ENCODE measurements at regions not wholly inside any gene's neighbourhood (a gene's known extent, or its start where the extent isn't known, plus 50 kb on each side); places are given as distances from the start of the nearest gene placed in this dataset.
"Not testable (repeated sequence)": the region's sequence is repeated elsewhere in the genome, so short reads cannot be mapped to it uniquely, and the experiment has no call there.

DNA sequence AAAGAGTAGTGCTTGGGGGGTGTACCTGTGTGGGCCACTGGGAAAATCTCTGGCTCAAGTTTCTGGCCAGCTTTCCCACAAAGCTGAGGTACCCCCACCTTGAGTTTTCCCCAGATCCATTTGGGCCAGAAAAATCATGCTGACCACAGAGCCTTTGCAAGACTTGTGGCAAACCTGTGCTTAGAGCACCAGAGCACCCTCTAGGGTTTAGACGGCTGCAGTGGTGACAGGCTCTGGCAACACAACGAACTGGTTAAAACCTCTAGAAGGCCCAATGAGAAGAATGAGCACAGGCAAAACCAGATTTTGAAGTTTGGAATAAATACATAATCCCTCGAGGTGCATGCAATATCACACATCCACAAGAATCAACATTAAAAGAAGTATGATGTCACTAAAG lies 290.7 kb upstream of the FOLH1 start:
- TF ChIP-seq, protein P1, sequence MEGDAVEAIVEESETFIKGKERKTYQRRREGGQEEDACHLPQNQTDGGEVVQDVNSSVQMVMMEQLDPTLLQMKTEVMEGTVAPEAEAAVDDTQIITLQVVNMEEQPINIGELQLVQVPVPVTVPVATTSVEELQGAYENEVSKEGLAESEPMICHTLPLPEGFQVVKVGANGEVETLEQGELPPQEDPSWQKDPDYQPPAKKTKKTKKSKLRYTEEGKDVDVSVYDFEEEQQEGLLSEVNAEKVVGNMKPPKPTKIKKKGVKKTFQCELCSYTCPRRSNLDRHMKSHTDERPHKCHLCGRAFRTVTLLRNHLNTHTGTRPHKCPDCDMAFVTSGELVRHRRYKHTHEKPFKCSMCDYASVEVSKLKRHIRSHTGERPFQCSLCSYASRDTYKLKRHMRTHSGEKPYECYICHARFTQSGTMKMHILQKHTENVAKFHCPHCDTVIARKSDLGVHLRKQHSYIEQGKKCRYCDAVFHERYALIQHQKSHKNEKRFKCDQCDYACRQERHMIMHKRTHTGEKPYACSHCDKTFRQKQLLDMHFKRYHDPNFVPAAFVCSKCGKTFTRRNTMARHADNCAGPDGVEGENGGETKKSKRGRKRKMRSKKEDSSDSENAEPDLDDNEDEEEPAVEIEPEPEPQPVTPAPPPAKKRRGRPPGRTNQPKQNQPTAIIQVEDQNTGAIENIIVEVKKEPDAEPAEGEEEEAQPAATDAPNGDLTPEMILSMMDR (IDR thresholded peaks at IDR 0.05; ENCODE audit: insufficient read depth, low read depth, low read length, missing control alignments) = no peak
- H3K4me3 ChIP-seq (ENCODE audit: low read length) = no peak overlapping the region

DNA sequence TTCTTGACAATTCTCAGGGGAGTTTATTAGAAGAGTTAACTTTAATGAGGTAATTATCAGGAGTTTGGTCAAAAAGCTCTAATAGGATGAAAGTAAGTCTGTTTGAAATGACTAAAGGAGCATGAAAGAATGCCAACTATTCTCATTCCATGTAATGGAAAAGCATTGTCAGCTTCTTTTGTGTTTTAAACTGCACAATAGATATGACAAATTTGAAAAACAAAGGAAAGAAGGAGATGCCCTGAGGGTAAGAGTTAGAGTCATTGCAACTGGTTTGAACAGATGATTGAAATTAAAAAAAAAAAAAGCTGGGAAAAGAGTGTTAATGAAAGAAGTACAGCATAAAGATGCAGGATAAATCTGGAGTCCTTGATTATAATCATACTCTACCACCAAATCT lies 296.8 kb upstream of the FOLH1 start:
- no peak overlapping the region for H3K4me3 ChIP-seq (ENCODE audit: low read length)
- TF ChIP-seq, protein P1 (IDR thresholded peaks at IDR 0.05; ENCODE audit: insufficient read depth, low read depth, low read length, missing control alignments) = no peak
- peak; percentile 10 for DNase-seq (ENCODE audit: low read depth)

More for the DNA sequence above, 290.7 kb upstream of the FOLH1 start:
- DNase-seq (ENCODE audit: low read depth) = no peak

DNA sequence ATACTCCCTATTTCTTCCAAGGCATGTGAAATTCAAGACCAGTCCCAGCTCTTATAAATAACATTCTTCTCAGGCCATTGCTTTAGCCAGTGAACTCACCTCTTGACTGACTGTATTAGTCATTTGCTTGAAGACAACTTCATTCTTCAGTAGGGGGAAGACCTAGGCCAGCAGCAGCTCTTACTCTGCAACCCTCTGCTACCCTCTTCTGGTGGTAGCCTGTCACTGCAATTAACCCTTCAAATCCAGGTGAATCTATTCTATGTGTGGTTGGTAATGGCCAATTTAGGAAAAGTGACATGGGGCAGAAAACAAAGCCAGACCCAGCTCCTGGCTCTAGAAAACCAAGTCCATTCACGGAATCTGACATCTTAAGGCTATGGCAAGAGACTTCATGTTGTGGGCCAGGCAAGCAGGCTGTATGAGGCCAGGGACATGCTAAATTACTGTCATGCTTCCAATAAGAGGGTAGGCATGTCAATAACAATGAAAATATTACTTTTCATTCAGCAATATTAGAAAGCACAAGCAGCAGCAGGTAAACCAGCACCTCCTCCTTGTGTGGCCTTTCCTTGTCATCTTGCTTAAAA lies 317.9 kb upstream of the FOLH1 start:
- H3K4me3 ChIP-seq (ENCODE audit: low read length) = not testable (repeated sequence)
- TF ChIP-seq, protein P1 (IDR thresholded peaks at IDR 0.05; ENCODE audit: insufficient read depth, low read depth, low read length, missing control alignments) = peak; percentile 59
- peak; percentile 48 for DNase-seq (ENCODE audit: low read depth)

DNA sequence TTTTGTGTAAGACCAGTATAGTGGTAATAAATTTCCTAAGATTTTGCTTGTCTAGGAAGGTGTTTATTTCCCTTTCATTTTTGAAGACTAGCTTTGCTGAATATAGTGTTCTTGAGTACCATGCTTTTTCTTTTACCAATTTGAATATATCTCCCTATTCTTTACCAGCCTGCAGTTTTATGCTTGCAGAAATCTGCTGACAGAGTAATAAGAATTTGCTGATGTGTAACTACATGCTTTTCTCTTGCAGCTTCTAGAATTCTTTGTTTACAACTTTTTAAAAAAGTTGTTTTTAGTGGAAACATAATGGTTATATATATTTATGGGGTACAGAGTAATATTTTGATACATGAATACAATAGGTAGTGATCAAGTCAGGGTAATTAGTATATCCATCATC lies 324.8 kb upstream of the FOLH1 start:
- no peak for DNase-seq (ENCODE audit: low read depth)
- TF ChIP-seq, protein P1 (IDR thresholded peaks at IDR 0.05; ENCODE audit: insufficient read depth, low read depth, low read length, missing control alignments) = no peak
- no peak overlapping the region for H3K4me3 ChIP-seq (ENCODE audit: low read length)

DNA sequence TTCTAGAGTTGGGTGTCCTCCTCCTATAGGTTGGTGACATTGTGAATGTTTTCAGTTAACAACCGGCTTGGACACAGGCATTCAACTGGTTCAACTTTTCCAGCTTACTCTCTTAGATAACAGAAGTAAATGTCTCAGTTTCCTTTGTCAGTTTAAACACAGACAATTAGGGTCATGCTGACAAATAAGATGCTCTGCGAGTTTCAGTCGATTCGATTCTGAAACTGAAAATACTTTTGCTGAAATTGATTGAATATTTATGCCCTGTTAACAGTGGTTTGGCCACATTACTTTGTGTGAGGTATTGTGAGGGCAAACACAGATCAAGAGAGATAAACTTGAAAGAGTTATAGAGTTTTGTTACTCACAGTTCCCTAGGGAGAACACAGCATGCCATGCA lies 330.5 kb upstream of the FOLH1 start:
- not testable (repeated sequence) for H3K4me3 ChIP-seq (ENCODE audit: low read length); DNase-seq (ENCODE audit: low read depth)

DNA sequence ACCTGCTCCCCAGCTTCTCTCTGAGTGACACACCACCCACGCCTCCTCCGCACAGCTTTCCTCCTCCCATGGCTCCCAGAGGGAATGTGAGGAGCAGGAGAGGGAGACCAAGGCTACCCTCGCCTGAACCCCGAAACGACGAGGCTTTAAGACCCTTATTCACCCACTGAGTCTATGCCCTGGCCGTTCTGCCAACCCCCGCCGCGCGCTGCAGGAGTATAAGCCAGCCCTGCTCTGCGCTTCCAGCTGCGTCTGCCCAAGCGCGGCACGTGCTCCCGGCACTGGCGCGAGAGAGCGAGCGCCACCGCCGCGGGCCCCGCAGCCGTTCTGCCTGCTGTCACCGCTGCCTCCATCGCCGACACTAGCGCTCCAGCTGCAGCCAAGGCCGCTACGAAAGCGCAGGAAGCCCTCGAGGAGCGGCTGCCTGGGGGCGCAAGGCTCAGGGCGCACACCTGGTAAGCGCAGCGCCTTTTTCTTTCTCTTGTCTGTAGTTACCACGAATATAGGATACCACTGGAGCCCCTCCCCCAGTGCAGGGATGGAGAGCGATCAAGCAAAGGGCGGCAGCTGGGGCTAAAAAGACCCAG lies 350.0 kb upstream of the FOLH1 start:
- DNase-seq (ENCODE audit: low read depth); H3K4me3 ChIP-seq (ENCODE audit: low read length): not testable (repeated sequence)

DNA sequence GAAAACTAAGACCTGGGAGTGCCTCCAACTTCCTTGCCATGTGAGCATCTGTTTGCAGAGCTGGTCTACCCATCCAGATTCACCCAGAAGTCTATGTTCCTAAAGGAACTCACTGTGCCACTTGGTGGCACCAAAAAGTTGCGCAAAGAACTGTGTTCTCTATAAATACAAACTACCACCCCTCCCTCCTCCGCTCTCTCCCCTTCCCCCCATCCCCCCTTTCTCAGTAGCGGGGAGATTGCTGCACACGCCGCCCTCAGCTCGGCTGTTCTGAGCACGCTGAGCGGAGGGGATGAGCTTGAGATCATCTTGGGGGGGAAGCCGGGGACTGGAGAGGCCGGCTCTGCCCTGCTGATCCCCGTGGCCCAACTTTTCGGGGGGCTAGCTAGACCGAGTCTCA lies 352.2 kb upstream of the FOLH1 start:
- H3K4me3 ChIP-seq (ENCODE audit: low read length); DNase-seq (ENCODE audit: low read depth): not testable (repeated sequence)

DNA sequence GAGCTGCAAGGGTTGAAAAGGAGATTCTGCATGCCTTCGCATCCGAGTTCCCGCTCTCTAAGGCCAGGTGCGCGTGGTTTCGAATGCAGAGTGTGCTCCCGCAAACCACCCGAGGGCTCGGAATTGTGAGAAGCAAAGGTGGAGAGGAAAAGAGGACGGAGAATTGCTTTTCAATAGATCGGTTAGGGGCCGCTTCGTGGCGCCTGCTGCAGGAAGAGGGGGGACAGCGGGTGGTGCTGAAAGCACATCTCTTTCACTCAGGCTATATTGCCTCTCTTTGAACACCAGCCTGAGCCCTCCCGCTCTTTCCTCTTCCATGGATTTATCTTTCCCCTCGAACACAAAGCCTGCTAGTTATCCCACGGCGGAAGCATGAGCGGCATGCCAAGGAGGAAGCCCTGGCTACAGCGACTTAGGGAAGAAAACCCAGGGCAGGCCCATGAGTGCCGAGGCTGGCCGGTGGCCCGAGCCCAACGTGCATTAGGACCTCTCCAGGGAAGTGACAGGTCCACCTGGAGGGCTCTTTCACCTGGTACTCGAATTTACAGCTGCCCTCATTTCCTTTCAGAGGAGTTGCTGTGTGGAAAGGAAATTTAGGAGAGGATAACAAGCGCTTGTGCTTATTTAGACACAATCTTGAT lies 353.0 kb upstream of the FOLH1 start:
- DNase-seq (ENCODE audit: low read depth) = not testable (repeated sequence)

DNA sequence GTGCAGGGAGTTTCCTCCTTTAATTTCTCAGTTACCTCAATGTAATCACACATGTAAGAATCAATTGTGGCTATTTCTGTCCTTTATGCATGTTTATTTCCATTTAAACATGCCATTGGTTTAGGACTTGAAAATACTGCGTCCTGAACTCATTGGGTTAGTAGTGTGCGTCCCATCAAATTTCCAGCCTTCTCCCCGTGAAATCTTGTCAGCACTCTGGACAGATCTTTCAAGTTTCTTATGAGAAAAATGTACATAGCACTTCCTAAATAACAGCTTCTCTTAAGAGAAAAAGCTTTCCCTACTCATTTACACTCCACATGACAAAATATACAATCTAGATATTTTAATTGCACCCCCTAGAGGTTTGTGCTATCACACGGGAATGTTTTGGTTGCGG lies 353.9 kb upstream of the FOLH1 start:
- not testable (repeated sequence) for DNase-seq (ENCODE audit: low read depth); H3K4me3 ChIP-seq (ENCODE audit: low read length)

More for the DNA sequence above, 353.0 kb upstream of the FOLH1 start:
- not testable (repeated sequence) for H3K4me3 ChIP-seq (ENCODE audit: low read length)

DNA sequence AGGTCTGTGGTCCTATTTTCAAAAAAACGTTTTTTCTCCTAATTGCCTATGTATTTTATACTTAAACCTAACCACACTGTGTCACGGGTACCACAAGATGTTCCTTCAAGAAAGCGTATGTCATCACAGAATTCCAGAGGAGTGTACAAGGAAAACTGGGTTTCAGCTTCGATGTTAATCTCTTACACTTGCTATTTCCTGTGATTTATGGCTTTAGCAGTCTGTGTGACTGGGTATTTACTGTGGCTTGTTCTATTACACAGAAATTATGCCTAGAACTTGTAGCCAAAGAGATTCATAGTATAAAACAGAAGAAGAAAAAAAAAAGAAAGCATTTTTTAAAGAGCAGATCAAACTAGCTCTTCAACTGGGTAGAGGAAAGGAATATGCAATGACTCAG lies 371.1 kb upstream of the FOLH1 start:
- H3K4me3 ChIP-seq (ENCODE audit: low read length); DNase-seq (ENCODE audit: low read depth): not testable (repeated sequence)

DNA sequence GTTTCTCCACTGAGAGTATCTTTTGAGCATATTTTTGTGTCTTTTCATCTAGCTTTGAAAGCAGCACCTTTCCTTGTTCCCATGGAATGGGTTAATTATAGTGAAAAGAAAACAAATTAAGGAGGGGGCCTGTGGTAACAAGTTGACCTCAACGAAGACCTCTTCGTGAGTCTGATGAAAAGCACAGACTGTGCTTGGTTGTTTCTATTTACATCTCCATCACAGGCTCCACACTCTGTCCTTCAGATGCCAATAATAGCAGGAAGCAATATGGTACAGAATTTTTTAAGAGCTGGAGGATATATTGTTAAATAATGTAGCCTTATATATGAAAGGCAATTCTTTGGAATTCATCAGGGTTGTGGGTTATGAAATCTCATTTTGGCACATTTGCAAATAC lies 366.7 kb upstream of the OR4C13 start:
- H3K4me3 ChIP-seq (ENCODE audit: low read length); DNase-seq (ENCODE audit: low read depth): not testable (repeated sequence)

DNA sequence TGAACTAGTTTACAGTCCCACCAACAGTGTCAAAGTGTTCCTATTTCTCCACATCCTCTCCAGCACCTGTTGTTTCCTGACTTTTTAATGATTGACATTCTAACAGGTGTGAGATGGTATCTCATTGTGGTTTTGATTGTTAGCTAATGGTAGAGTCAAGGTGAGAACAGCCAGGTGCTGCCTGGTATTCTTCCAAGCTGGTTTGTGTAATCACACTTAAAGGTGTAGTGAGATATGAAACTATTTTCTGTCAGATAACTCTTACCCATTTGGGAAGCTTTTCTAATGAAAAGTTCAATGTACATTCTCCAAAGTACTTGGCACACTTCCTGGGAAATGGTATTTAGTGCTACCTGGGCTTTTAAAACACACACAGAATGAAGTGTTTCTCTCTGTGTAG lies 343.3 kb upstream of the OR4C13 start:
- H3K4me3 ChIP-seq (ENCODE audit: low read length) = not testable (repeated sequence)

DNA sequence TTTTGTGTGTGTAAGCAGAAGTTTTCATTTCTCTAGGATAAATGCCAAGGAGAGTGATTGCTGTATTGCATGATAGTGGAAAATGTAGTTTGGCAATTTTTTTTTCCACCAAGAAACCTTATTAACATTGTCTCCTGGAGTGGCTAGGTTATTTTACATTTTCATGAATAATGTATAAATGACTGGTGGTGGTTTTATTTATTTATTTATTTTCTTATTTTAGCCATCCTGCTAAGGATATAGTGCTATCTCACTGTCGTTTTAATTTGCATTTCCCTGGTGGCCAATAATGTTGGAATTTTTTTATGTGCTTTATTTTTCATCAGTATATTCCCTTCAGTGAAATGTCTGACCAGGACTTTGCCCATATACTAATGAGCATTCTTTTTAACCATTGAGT lies 328.3 kb upstream of the OR4C13 start:
- not testable (repeated sequence) for DNase-seq (ENCODE audit: low read depth); H3K4me3 ChIP-seq (ENCODE audit: low read length)

More for the DNA sequence above, 343.3 kb upstream of the OR4C13 start:
- not testable (repeated sequence) for DNase-seq (ENCODE audit: low read depth)

DNA sequence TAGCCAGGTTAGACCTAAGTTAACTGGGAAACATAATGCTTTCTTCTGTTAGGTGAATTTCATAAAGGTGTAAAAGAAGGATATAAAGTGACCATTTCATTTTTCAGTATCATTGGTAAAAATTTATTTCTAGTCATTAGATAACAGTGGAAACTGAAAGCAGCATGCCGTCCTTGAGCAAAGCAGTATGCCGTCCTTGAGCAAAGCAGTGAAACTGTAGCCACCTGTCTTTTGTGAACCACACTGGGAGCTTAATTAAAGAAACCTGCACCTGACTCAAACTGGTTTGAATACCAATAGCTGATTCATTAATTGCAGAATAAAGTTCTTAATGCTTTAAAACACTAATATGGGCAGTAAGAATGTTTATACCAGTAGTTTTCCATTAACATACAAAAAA lies 281.5 kb upstream of the OR4C13 start:
- not testable (repeated sequence) for H3K4me3 ChIP-seq (ENCODE audit: low read length); DNase-seq (ENCODE audit: low read depth)

DNA sequence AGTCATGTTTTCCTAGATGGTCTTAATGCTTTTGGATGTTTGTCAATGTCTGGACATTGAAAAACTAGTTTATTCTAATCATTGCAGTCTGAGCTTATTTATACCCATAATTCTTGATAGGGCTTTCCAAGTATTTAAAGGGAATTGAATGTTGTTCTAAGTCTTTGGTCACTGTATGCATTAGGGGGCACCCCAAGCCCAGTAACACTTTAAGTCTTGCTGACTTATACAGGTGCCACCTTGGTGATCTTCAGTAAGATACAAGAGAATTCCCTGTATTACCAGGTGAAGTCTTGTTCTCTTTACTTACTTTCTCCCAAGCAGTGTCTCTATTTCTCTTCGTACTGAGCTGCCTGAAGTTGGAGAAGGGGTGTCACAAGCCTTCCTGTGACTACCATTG lies 250.1 kb upstream of the OR4C13 start:
- not testable (repeated sequence) for H3K4me3 ChIP-seq (ENCODE audit: low read length); DNase-seq (ENCODE audit: low read depth)
